Adrenal gland (tissue), 9 donors: ENCODE measurements at regions not wholly inside any gene's neighbourhood (a gene's known extent, or its start where the extent isn't known, plus 50 kb on each side); places are given as distances from the start of the nearest gene placed in this dataset.

Source experiments
- DNase-seq, 7 donors: peaks; one replicate each; pipeline ENCODE4 v3.0.0-alpha.2; 2019 to 2020
- H3K27ac ChIP-seq, 5 donors: fragments of 200-600 bp; sonication (generic) in 4 of 5; 1 replicate in 3 of 5; 2 replicates in 2 of 5; pipeline versions ENCODE4 v1.5.1 to v1.8.0; 2016 to 2020; ENCODE audit warnings: mild to moderate bottlenecking in 1 of 5
- H3K27me3 ChIP-seq: fragments of 200-600 bp; 2 replicates; pipeline ENCODE4 v1.8.0; 2021
- H3K36me3 ChIP-seq, 2 donors: fragments of 200-600 bp; replicated peaks in 1 of 2; 1 replicate in 1 of 2; 2 replicates in 1 of 2; pipeline versions ENCODE4 v1.5.1 to v1.8.0; 2018 to 2022
- H3K4me1 ChIP-seq, 2 donors: fragments of 200-600 bp; replicated peaks in 1 of 2; 1 replicate in 1 of 2; 2 replicates in 1 of 2; pipeline versions ENCODE4 v1.5.1 to v1.8.0; 2018 to 2021
- H3K4me3 ChIP-seq, 4 donors: fragments of 200-600 bp; sonication (generic) in 3 of 4; one replicate each; pipeline ENCODE4 v1.5.1; 2016 to 2018
- H3K9me3 ChIP-seq, 3 donors: fragments of 200-600 bp; sonication (generic) in 1 of 3; replicated peaks in 1 of 3; 1 replicate in 2 of 3; 2 replicates in 1 of 3; pipeline versions ENCODE4 v1.5.1 to v1.8.0; 2016 to 2021
- CTCF ChIP-seq, 6 experiments: fragments of 450-650 bp in 4 of 6; fragments of 200-600 bp in 2 of 6; sonication (generic) in 1 of 6; IDR thresholded peaks; 1 replicate in 5 of 6; 2 replicates in 1 of 6; pipeline versions ENCODE4 v1.5.1 to v1.8.0; 2016 to 2021; ENCODE audit warnings: antibody characterized with exemption in 6 of 6, mild to moderate bottlenecking in 2 of 6, moderate library complexity in 1 of 6
- POLR2A ChIP-seq, 2 donors: fragments of 450-650 bp; IDR thresholded peaks; one replicate each; pipeline ENCODE4 v1.6.1; 2017; ENCODE audit warnings: antibody characterized with exemption in 2 of 2, mild to moderate bottlenecking in 2 of 2, moderate library complexity in 1 of 2
- WGBS, 4 donors: extraction: QIAGEN DNeasy Blood & Tissue Kit in 2 of 4; methylation state at CpG; one replicate each; pipeline versions ENCODE4 v1.1.5 to v1.1.7; 2013 to 2017; 5-methylcytosine and 5-hydroxymethylcytosine counted together
- intact Hi-C, 2 donors: fragments of 100-400 bp; cut with DNase I; formaldehyde crosslinking; loops; one replicate each; pipeline versions ENCODE4 v1.14.1 to v1.15.0; 2022 to 2023
- donor health status: healthy with polysubstance abuse.
- donor health status: Bipolar disorder and iron deficiency.
- donor health status: DM: yes; HTN: yes; CAD: no.
- donor health status: DM: no; HTN: no; CAD: no.
- donor health status: DM: no; HTN: no; CAD: no.

GRCh38 chr5:51859624-51860023, 476.4 kb downstream of the ISL1 start:
- no peak for DNase-seq
- Histone ChIP-seq H3K9me3 (no peaks in the 10 kb centered on the region), H3K4me1 (no peaks in the 10 kb centered on the region), H3K4me3 (no peak overlapping the region), H3K27me3 (no peaks in the 10 kb centered on the region), H3K27ac (no peak overlapping the region), H3K36me3 (no peaks in the 10 kb centered on the region)
- no peak for TF ChIP-seq CTCF (IDR thresholded peaks at IDR 0.05)
- TF ChIP-seq POLR2A (IDR thresholded peaks at IDR 0.05) = no peak
- intact Hi-C loops = no loop called here
- 55 to 67% (median 65%) methylated on average over 4 of the region's 4 CpGs for WGBS, 4 donors

- no peaks in the 10 kb centered on the region for H3K9me3 ChIP-seq
Measured at GRCh38 chr5:51860532-51861018, 477.3 kb downstream of the ISL1 start.

GRCh38 chr5:51872144-51872543, 488.9 kb downstream of the ISL1 start:
- H3K4me1 ChIP-seq = no peaks in the 10 kb centered on the region
- H3K4me3 ChIP-seq = no peak overlapping the region
- no peaks in the 10 kb centered on the region for H3K36me3 ChIP-seq
- intact Hi-C loops = no loop called here
- H3K9me3 ChIP-seq = no peaks in the 10 kb centered on the region
- H3K27ac ChIP-seq = no peak overlapping the region
- no peaks in the 10 kb centered on the region for H3K27me3 ChIP-seq
- 66 to 78% (median 69%) methylated on average over 2 of the region's 2 CpGs for WGBS, 4 donors
- no peak for DNase-seq
- TF ChIP-seq CTCF (IDR thresholded peaks at IDR 0.05) (no peak), POLR2A (IDR thresholded peaks at IDR 0.05) (no peak)

More at GRCh38 chr5:51860532-51861018, 477.3 kb downstream of the ISL1 start:
- intact Hi-C loops = no loop called here
- Histone ChIP-seq H3K27ac (no peak overlapping the region), H3K36me3 (no peaks in the 10 kb centered on the region), H3K27me3 (no peaks in the 10 kb centered on the region), H3K4me1 (no peaks in the 10 kb centered on the region), H3K4me3 (no peak overlapping the region)
- TF ChIP-seq CTCF (IDR thresholded peaks at IDR 0.05) = no peak
- no peak for TF ChIP-seq POLR2A (IDR thresholded peaks at IDR 0.05)
- WGBS, 4 donors = 62 to 76% (median 72%) methylated on average over 1 of the region's 1 CpG
- no peak for DNase-seq

- no peaks in the 10 kb centered on the region for H3K27me3 ChIP-seq
- intact Hi-C loops = no loop called here
- no peaks in the 10 kb centered on the region for H3K4me1 ChIP-seq
- no peaks in the 10 kb centered on the region for H3K36me3 ChIP-seq
- no peak overlapping the region for H3K27ac ChIP-seq
- no peaks in the 10 kb centered on the region for H3K9me3 ChIP-seq
- no peak overlapping the region for H3K4me3 ChIP-seq
- TF ChIP-seq POLR2A (IDR thresholded peaks at IDR 0.05) (no peak), CTCF (IDR thresholded peaks at IDR 0.05) (no peak)
- no peak for DNase-seq
Measured at GRCh38 chr5:51881901-51882300, 498.7 kb downstream of the ISL1 start.
